ENCODE measurements at regions not wholly inside any gene's neighbourhood (a gene's known extent, or its start where the extent isn't known, plus 50 kb on each side); places are given as distances from the start of the nearest gene placed in this dataset.

- TF ChIP-seq CTCF (IDR thresholded peaks at IDR 0.05) = no peak
These were observed 129.0 kb upstream of the PTPN1 start for GRCh38 chr20:50381075-50381732.

GRCh38 chr20:50381771-50382593, 128.2 kb upstream of the PTPN1 start:
- no peak for TF ChIP-seq CTCF (IDR thresholded peaks at IDR 0.05)

DNA sequence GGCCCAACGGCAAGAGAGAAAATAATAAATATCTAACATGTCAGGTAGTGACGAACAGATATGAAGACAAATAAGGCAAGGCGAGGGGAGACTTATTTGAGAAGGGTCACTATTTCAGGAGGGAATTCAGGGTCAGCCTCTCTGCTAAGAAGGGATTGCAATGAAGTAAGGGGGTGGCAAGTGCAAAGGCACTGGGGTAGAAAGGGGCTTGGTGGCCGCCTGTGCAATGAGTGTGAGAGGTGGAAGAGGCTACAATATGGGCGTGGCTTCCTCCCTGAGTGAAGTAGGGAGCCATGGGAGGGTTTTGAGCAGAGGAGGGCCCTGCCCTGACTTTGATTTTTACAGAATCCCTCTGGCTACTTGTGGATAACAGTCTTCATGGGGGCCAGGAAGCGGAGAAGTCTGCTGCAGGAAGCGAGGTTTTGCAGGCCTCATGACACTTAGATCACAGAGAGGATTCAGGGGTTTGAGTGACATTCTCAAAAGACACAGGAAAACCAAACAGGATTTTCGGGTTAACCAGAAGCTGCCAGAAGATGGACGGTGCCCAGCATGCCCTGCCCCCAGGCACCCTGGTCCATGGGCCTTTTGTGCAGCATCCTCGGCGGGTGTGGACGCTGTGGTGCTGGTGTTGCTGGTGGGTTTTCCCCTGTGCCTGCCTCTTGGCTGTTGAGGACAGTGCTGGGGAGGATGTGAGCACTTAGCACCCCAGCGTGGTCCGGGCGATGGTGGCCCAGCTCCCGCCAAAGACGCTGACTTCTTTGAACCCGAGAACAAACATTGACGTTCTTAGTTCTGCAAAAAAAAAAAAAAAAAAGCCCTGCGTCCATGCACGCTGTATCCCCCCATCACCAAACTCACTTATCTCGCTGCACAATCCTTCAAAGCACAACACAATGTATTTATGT, 124.2 kb upstream of the PTPN1 start:
- no peak for TF ChIP-seq CTCF (IDR thresholded peaks at IDR 0.05)

DNA sequence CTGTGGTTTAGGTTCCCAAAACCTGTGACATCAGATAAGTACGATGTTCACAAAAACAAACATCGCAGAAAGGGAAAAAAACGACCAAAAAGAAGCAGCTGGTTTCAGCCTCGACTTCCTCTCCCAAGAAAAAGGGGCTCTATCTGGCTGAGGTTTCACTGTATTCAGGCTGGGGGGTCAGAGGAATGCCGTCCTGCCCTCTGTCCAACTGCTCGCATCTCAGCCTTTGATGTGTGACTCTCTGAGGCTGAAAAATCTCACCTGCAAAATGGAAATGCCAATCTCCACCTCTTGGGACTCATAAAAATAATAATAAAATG, 123.6 kb upstream of the PTPN1 start:
- no peak for TF ChIP-seq CTCF (IDR thresholded peaks at IDR 0.05)

DNA sequence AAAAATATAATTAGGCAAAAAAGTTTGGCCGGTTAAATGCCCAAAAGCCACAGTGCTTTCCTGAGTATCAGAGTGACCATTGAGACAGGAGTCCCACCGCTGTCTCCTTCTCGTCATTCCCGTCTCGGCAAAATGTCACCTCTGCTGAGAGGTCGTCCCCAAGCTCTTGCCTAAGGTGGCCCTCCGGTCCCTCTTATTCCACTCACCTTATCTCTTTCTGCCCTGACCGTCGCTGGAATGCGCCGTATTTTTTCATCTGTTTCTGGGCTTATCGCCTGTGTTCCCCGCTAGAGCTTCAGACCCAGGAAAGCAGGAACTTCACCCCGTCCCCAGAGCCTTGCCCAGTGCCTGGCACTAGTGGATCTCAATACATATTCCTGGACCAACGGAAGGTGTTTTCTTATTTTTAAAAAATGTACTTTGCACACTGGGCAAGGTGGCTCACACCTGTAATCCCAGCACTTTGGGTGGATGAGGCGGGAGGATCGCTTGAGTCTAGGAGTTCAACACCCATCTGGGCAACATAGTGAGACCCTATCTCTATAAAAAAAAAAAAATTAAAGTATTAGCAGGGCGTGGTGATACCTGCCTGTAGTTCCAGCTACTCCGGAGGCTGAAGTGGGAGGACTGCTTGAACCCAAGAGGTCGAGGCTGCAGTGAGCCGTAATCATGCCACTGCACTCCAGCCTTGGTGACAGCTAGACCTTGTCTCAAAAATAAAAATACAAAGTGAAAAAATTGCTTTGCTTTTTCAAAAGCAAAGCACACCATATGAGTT, 122.8 kb upstream of the PTPN1 start:
- TF ChIP-seq CTCF (IDR thresholded peaks at IDR 0.05) = no peak

DNA sequence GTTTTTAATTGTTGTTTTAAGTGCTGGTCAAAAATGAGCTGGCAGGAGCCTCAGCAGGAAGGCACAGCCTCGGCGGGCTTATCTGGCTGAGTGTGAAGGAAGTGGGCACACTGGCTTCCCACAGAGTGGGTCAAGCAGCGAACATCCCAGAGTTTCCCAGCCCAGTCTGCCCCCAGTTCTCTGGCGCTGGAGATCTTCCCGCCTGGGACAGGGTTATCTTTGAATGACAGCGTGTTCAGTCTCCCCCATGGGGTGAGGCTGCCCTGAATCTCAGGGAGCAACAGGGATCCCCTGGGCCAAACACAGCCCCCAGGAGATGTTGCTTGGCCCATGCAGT, 122.2 kb upstream of the PTPN1 start:
- no peak for TF ChIP-seq CTCF (IDR thresholded peaks at IDR 0.05)

Measured in LNCAP (cell line).